Fibroblast of lung (primary cell): ENCODE measurements at regions not wholly inside any gene's neighbourhood (a gene's known extent, or its start where the extent isn't known, plus 50 kb on each side); places are given as distances from the start of the nearest gene placed in this dataset.

Source experiments
- DNase-seq, 2 donors: peaks; one replicate each; pipeline versions ENCODE4 v3.0.0 to v3.0.0-alpha.2; 2010; ENCODE audit warnings: low read depth in 2 of 2
- H2AFZ ChIP-seq: 2 replicates; pipeline ENCODE4 v1.5.1; 2012; ENCODE audit warnings: low read length, control low read depth, inconsistent platforms
- H3K27ac ChIP-seq: 2 replicates; pipeline ENCODE4 v1.5.1; 2011; ENCODE audit warnings: low read length, control low read depth; ENCODE audit not compliant: insufficient read depth
- H3K27me3 ChIP-seq: 2 replicates; pipeline ENCODE4 v1.5.1; 2011; ENCODE audit warnings: mild to moderate bottlenecking, low read length; ENCODE audit not compliant: control insufficient read depth, insufficient read depth
- H3K36me3 ChIP-seq: 2 replicates; pipeline ENCODE4 v1.5.1; 2011; ENCODE audit warnings: low read length; ENCODE audit not compliant: control insufficient read depth, insufficient read depth
- H3K4me1 ChIP-seq: 2 replicates; pipeline ENCODE4 v1.5.1; 2011; ENCODE audit warnings: low read length; ENCODE audit not compliant: control insufficient read depth, insufficient read depth; ENCODE audit errors: extremely low read depth
- H3K4me2 ChIP-seq: 2 replicates; pipeline ENCODE4 v1.5.1; 2011; ENCODE audit warnings: low read length, control low read depth; ENCODE audit not compliant: insufficient read depth; ENCODE audit errors: extremely low read depth
- H3K4me3 ChIP-seq, 4 experiments: fragments of 200-600 bp in 1 of 4; sonication (generic) in 1 of 4; replicated peaks in 1 of 4; 2 replicates each; pipeline ENCODE4 v1.5.1; 2011 to 2016; ENCODE audit warnings: low read length in 4 of 4, low read depth in 3 of 4, mild to moderate bottlenecking in 3 of 4, control low read depth in 2 of 4, inconsistent platforms in 1 of 4, mixed read lengths in 1 of 4; ENCODE audit not compliant: insufficient read depth in 1 of 4; ENCODE audit errors: control extremely low read depth in 1 of 4
- H3K79me2 ChIP-seq: 2 replicates; pipeline ENCODE4 v1.5.1; 2012; ENCODE audit warnings: mild to moderate bottlenecking, low read length, inconsistent platforms; ENCODE audit not compliant: control insufficient read depth, insufficient read depth
- H3K9ac ChIP-seq: 2 replicates; pipeline ENCODE4 v1.5.1; 2011; ENCODE audit warnings: mild to moderate bottlenecking, low read length, control low read depth; ENCODE audit not compliant: insufficient read depth
- H3K9me3 ChIP-seq: 2 replicates; pipeline ENCODE4 v1.5.1; 2012; ENCODE audit warnings: low read depth, low read length; ENCODE audit not compliant: control insufficient read depth, insufficient read depth
- H4K20me1 ChIP-seq: 2 replicates; pipeline ENCODE4 v1.5.1; 2011; ENCODE audit warnings: low read length; ENCODE audit not compliant: control insufficient read depth, insufficient read depth; ENCODE audit errors: extremely low read depth
- EZH2 ChIP-seq: IDR thresholded peaks from 2 replicates; pipeline ENCODE4 v1.5.1; 2012; ENCODE audit warnings: low read length, control low read depth, mild to moderate bottlenecking; ENCODE audit errors: missing control alignments
- TF ChIP-seq, protein P1 (sequence below), 2 donors: IDR thresholded peaks in 1 of 2; conservative IDR thresholded peaks in 1 of 2; 1 replicate in 1 of 2; 2 replicates in 1 of 2; pipeline ENCODE4 v1.5.1; 2011 to 2012; ENCODE audit warnings: low read length in 2 of 2, control low read depth in 1 of 2, inconsistent platforms in 1 of 2, low read depth in 1 of 2, mild to moderate bottlenecking in 1 of 2

DNA sequence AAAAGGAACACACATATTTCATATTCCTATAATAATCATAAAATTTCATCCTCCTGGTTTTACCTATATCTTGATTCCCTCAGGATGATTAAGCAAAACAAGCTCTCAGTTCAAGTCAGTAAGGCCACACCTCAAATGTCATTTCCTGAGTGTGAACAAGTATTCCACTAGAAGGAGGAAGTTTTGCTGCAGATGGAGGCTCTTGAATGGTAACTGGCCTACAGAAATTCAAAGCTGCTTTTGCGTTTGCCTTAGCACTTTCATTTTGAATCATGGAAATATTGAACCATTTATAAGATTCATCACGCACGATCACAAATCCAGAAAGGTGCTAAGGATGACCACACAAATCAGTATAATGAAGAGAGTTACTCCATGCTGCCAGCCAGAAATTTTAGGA is 254.4 kb upstream of the CXXC4 start:
- Histone ChIP-seq H3K36me3 (no peaks in the 10 kb centered on the region), H3K9ac (no peak overlapping the region), H3K9me3 (no peaks in the 10 kb centered on the region), H2AFZ (no peak overlapping the region), H3K4me1 (no peaks in the 10 kb centered on the region), H3K4me3 (no peak overlapping the region), H3K27ac (no peak overlapping the region), H3K79me2 (no peaks in the 10 kb centered on the region), H3K4me2 (no peak overlapping the region), H3K27me3 (no peaks in the 10 kb centered on the region), H4K20me1 (no peaks in the 10 kb centered on the region)
- TF ChIP-seq, protein P1, sequence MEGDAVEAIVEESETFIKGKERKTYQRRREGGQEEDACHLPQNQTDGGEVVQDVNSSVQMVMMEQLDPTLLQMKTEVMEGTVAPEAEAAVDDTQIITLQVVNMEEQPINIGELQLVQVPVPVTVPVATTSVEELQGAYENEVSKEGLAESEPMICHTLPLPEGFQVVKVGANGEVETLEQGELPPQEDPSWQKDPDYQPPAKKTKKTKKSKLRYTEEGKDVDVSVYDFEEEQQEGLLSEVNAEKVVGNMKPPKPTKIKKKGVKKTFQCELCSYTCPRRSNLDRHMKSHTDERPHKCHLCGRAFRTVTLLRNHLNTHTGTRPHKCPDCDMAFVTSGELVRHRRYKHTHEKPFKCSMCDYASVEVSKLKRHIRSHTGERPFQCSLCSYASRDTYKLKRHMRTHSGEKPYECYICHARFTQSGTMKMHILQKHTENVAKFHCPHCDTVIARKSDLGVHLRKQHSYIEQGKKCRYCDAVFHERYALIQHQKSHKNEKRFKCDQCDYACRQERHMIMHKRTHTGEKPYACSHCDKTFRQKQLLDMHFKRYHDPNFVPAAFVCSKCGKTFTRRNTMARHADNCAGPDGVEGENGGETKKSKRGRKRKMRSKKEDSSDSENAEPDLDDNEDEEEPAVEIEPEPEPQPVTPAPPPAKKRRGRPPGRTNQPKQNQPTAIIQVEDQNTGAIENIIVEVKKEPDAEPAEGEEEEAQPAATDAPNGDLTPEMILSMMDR (conservative IDR thresholded peaks at IDR 0.05 in 1 of 2, IDR thresholded peaks at IDR 0.05 in 1 of 2; ENCODE audit: low read depth in 1 of 2, low read length in 2 of 2) = no peak
- TF ChIP-seq EZH2 = no peak
- no peak for DNase-seq

DNA sequence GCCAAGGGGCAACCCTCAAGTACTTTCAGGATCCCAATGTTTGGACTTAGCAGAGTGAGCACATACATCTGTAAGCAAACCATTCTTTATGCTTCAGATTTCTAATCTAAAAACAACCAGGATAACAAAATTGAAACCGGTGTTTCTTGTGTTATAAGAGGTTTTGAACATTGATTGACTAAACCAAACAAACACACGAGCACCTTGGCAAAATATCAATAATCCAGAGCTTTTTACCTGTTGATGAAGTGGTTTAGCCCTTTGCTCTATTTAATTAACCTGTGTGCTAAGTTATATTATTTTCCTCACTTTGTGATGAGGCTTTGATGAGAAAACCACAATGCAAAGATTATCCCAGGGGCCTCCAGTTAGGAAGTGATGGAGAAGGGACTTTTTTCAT is 255.3 kb upstream of the CXXC4 start:
- Histone ChIP-seq H3K9ac (no peak overlapping the region), H3K4me2 (no peak overlapping the region), H3K36me3 (no peaks in the 10 kb centered on the region), H3K27me3 (no peaks in the 10 kb centered on the region), H4K20me1 (no peaks in the 10 kb centered on the region), H3K4me3 (no peak overlapping the region), H2AFZ (no peak overlapping the region), H3K4me1 (no peaks in the 10 kb centered on the region), H3K9me3 (no peaks in the 10 kb centered on the region), H3K27ac (no peak overlapping the region), H3K79me2 (no peaks in the 10 kb centered on the region)
- DNase-seq = no peak
- no peak for TF ChIP-seq EZH2
- TF ChIP-seq, protein P1 (conservative IDR thresholded peaks at IDR 0.05 in 1 of 2, IDR thresholded peaks at IDR 0.05 in 1 of 2; ENCODE audit: low read depth in 1 of 2, low read length in 2 of 2) = no peak

DNA sequence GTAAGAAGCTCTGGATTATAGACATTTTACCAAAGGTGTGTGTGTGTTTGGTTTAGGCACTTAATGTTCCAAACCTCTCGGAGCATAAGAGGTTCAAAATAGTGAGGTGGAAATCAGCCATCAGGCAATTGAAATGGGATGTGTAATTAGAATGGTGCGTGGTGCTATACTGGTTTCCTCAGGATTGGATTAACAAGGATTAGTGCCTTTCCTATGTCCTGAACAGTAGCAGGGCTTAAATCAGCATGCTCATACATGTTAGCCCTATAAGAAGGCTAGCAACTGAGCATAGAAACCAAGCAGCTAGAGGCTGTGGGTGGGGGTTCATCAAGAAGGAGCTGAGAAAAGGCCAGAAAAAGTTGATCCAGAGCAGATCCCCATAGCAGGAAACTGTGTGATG is 256.8 kb upstream of the CXXC4 start:
- Histone ChIP-seq H3K9ac (no peak overlapping the region), H3K9me3 (no peaks in the 10 kb centered on the region), H3K4me2 (no peak overlapping the region), H4K20me1 (no peaks in the 10 kb centered on the region), H3K36me3 (no peaks in the 10 kb centered on the region), H2AFZ (no peak overlapping the region), H3K27ac (no peak overlapping the region), H3K4me1 (no peaks in the 10 kb centered on the region), H3K27me3 (no peaks in the 10 kb centered on the region), H3K4me3 (no peak overlapping the region), H3K79me2 (no peaks in the 10 kb centered on the region)
- DNase-seq = no peak
- TF ChIP-seq, protein P1 (conservative IDR thresholded peaks at IDR 0.05 in 1 of 2, IDR thresholded peaks at IDR 0.05 in 1 of 2; ENCODE audit: low read depth in 1 of 2, low read length in 2 of 2) = no peak
- no peak for TF ChIP-seq EZH2
